GM12891 (cell line): ENCODE measurements at regions not wholly inside any gene's neighbourhood (a gene's known extent, or its start where the extent isn't known, plus 50 kb on each side); places are given as distances from the start of the nearest gene placed in this dataset.
"Not testable (repeated sequence)": the region's sequence is repeated elsewhere in the genome, so short reads cannot be mapped to it uniquely, and the experiment has no call there.

Experiments
- DNase-seq: peaks from one replicate; pipeline ENCODE4 v3.0.0; 2011; ENCODE audit warnings: low spot score; ENCODE audit not compliant: insufficient read length
- FAIRE-seq: peaks from 2 replicates; lab custom pipeline; 2011; peaks lifted over from hg19 to GRCh38; lab: Jason Lieb, UNC

DNA sequence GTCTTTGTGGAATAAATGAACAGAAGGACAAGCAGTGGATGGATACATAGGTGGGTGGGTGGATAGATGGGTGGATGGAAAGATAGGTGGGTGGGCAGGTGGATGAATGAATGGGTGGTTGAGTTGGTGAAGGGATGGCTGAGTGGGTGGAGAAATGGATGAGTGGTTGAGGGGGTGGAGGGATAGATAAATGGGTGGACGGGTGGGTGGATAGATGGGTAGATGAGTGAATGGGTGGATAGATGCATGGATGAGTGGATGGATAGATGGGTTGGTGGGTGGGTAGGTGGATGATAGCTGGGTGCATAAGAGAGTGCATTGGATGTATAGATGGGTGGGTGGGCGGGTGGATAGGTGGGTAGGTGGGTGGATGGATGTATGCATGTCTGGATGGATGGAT is 63.5 kb downstream of the UNC93B1 start:
- FAIRE-seq: not testable (repeated sequence)

DNA sequence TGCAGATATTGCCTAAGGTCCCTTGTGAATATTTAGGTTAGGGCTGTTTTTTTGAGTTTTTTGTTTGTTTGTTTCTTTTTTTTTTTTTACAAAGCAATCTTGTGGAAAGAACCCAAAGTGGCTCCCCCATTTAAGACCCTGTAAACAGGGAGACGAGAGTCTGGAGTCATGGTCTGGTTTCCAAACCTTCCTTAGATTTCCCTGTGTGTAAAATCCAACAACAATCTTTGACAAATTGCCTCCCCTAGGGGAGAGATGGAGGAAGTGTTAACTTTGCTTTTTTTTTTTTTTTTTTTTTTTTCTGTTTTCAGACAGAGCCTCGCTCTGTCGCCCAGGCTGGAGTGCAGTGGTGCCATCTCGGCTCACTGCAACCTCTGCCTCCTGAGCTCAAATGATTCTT is 64.9 kb downstream of the UNC93B1 start:
- FAIRE-seq, DNase-seq: not testable (repeated sequence)

More for the DNA sequence above, 63.5 kb downstream of the UNC93B1 start:
- DNase-seq: not testable (repeated sequence)

- not testable (repeated sequence) for DNase-seq
Measured at GRCh38 chr11:67938371-67938770, 65.5 kb downstream of the UNC93B1 start.

GRCh38 chr11:67923565-67923964 is 80.3 kb downstream of the UNC93B1 start:
- not testable (repeated sequence) for FAIRE-seq, DNase-seq

More at GRCh38 chr11:67938371-67938770, 65.5 kb downstream of the UNC93B1 start:
- FAIRE-seq: not testable (repeated sequence)

DNA sequence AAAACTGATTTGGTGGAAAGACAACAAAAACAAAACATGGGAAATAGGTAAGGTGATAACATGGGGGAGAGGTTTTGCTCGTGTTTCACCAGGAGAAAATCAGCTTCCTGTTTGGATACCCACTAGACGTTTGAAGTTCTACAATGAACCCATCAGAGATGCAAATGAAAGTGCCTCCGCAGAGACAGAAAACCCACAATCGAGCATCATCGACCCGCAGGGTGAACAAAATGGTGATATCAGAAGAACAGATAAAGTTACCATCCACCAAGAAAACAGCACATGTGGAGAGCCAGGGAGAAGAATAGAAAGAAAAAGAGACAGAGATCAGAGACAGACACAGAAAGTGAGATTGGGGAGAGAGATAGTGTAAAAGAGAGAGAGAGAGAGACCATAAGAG is 83.4 kb downstream of the UNC93B1 start:
- not testable (repeated sequence) for DNase-seq, FAIRE-seq

DNA sequence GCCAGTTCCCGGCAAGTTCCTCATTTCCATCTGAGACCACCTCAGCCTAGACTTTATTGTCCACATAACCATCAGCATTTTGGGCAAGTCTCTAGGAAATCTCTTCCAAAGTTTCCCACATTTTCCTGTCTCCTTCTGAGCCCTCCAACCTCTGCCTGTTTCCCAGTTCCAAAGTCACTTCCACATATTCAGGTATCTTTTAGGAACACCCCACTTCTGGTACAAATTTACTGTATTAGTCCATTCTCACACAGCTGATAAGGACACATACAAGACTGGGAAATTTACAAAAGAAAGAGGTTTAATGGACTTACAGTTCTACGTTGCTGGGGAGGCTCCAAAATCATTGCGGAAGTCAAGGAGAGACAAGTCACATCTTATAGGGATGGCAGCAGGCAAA is 91.7 kb downstream of the UNC93B1 start:
- not testable (repeated sequence) for FAIRE-seq, DNase-seq

GRCh38 chr11:67911211-67911610 is 92.7 kb downstream of the UNC93B1 start:
- FAIRE-seq: not testable (repeated sequence)

DNA sequence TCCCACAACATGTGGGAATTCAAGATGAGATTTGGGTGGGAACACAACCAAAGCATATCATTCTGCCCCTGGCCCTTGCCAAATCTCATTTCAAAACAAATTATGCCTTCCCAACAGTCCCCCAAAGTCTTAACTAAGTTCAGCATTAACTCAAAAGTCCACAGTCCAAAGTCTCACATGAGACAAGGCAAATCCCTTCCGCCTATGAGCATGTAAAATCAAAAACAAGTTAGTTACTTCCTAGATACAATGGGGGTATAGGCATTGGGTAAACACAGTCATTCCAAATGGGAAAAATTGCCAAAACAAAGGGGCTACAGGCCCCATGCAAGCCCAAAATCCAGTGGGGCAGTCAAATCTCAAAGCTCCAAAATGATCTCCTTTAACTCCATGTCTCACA is 93.1 kb downstream of the UNC93B1 start:
- not testable (repeated sequence) for FAIRE-seq, DNase-seq

More at GRCh38 chr11:67911211-67911610, 92.7 kb downstream of the UNC93B1 start:
- DNase-seq: not testable (repeated sequence)

GRCh38 chr11:67906969-67907368 is 96.9 kb downstream of the UNC93B1 start:
- not testable (repeated sequence) for FAIRE-seq

DNA sequence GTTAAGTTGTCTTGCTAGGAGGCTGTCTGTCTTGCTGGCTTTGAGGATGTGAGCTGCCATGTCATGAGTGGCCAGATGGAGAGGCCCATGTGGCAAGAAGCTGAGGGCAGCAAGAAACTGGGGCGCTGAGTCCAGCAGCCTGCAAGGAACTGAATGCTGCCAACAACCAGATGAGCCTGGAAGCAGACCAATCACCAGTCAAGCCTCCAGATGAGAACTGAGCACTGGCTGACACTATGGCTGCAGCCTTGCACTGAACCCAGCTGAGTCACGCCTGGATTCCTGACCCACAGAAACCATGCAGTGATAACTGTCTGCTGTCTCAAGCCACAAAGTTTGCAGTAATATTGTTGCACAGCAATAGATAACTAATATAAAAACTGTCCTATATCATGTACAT is 104.4 kb downstream of the UNC93B1 start:
- not testable (repeated sequence) for FAIRE-seq, DNase-seq

More at GRCh38 chr11:67906969-67907368, 96.9 kb downstream of the UNC93B1 start:
- not testable (repeated sequence) for DNase-seq

DNA sequence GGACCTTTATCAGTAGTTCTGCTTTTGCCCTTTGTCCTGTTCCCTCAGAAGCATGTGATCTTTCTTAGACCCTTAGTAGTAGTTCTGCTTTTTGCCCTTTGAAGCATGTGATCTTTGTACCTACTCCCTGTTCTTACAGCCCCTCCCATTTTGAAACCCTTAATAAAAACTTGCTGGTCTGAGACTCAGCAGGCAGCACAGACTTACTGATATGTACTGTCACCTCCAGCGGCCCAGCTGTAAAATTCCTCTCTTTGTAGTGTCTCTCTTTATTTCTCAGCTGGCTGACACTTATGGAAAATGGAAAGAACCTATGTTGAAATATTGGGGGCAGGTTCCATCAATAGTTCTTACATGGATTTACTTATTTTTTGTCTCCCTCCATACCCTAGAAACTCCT is 110.4 kb downstream of the UNC93B1 start:
- FAIRE-seq, DNase-seq: not testable (repeated sequence)

- not testable (repeated sequence) for FAIRE-seq, DNase-seq
Measured at GRCh38 chr11:67889646-67890045, 114.3 kb downstream of the UNC93B1 start.

GRCh38 chr11:67888056-67888455 is 115.8 kb downstream of the UNC93B1 start:
- DNase-seq, FAIRE-seq: not testable (repeated sequence)

DNA sequence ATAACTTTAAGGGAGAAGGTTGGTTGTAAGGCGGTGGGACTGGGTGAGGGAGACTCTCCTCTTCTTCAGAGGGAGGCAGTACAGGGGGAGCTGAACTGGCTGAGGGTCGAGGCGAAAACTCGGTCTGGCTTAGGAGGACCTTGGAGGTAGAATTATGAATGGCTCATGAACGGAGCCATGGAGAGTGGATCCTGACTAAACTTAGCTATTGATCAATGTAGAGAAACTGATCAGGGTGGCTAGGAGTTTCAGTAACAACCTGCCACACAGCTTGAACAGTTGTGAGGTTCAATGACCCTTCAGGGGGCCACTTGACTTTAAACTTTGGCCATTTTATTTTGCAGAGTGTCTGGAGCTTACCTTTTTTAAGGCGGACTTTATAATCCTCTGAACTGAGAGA is 117.2 kb downstream of the UNC93B1 start:
- not testable (repeated sequence) for DNase-seq, FAIRE-seq

DNA sequence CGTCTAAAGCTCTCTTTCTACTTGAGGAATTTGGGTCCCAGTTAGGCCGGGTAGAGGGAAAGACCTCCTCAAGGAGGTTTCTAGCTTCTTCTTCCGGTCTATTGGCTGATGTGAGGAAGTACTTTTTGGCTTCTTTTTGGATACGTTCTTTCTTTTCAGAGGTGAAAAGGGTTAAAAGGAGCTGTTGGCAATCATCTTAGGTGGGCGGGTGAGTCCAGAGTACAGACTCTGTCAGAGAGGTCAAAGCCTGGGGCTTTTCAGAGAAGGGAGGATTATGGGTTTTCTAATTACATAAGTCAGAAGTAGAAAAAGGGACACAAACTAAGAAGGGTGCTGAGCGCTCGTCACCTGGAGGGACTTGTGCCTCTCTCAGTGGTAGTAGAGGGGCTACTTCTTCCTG is 117.7 kb downstream of the UNC93B1 start:
- FAIRE-seq, DNase-seq: not testable (repeated sequence)

DNA sequence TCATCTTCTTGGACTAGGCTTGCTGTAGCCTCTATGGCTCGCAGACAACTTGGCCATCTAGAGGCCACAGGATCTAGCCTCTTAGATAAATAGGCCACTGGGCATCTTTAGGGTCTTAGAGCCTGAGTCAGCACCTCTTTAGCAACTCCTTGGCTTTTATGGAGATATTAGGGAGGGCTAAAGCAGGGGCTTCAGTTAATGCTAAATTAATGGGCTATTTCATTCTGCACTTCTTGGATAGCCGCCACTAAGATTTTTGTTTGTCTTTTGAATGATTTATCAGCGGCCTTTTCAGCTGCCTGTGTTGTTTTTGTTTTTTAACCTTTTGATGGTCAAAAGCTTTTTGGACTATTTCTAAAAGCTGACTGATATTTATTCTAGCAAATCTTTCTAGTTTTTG is 118.3 kb downstream of the UNC93B1 start:
- FAIRE-seq, DNase-seq: not testable (repeated sequence)

DNA sequence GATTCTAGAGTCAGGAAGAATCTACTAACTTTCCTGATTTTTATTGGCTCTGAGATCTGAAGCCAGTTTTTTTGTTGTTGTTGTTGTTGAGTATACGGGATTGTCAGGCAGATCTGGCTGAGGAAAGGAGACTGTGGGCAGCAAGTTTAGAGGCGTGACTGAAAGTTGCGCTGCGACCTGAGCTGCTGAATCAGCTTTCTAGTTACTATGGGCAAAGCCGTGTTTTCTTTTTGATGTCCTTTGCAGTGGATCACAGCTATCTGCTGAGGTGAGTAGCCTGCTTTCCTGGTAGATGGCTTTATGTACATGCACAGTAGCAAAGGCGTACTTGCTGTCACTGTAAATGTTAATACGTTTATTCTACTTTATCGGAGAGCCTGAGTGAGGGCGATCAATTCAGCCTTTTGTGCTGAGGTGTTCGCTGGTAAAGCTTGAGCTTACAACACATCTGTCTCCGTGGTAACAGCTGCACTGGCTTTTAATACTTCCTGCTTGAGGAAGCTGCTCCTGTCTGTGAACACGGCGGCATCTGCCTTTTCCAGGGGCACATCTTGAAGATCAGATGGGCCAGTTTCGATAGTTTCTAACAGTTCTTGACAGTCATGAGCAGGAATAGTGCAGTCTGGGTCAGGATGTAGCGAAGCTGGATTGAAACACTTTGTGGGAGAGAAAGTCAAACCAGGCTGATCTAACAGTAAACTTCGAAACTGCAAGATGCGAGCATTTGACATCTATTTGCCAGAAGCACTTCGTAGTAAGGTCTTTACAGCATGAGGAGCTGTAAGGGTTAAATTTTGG is 118.9 kb downstream of the UNC93B1 start:
- FAIRE-seq, DNase-seq: not testable (repeated sequence)

DNA sequence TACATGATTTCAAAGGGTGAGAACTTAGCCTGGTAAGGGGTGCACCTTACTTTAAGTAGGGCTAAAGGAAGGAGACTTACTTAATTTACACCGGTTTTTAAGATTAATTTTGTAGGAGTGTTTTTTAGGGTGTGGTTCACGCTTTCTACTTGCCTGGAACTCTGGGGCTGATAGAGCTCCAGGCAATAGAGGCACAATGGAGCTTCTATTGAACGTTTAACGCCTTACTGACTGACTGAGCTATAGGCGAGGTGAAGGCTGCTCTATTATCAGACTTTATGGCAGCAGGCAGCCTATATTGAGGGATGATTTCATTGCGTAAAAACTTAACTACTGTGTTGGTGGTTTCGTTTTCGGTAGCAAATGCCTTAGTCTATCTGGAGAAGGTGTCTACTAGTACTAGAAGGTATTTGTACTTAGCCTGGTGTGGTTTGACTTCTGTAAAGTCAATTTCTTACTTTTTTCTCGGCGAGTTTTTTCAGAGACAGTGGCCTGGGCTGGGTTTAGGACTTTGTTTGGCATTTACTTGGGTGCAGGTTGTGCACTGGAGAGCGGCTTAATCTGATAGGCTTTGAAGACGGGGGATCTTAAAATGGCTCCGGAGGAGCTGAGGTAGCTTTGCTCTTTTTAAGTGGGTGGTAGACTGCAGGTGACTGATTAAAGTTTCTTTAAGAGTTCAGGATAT is 119.7 kb downstream of the UNC93B1 start:
- FAIRE-seq, DNase-seq: not testable (repeated sequence)

DNA sequence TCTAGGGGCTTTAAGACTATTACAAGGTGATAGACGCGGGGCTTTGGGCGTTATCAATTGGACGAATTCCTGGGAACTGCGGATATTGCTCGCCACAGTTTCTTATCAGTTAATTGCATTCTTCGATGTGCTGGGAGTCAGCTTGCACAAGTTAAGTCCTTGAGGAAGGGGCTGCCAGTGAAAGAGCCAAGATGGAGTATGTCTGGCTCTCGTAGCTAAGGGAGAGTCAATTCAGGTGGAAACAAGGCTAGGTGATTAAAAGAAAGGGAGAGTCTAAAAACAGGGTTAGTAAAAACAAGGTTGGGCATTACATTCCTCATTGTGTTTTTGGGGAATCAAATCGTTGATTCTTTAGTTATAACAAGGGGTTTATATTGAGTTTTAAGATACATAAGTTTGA is 121.6 kb downstream of the UNC93B1 start:
- DNase-seq, FAIRE-seq: not testable (repeated sequence)

DNA sequence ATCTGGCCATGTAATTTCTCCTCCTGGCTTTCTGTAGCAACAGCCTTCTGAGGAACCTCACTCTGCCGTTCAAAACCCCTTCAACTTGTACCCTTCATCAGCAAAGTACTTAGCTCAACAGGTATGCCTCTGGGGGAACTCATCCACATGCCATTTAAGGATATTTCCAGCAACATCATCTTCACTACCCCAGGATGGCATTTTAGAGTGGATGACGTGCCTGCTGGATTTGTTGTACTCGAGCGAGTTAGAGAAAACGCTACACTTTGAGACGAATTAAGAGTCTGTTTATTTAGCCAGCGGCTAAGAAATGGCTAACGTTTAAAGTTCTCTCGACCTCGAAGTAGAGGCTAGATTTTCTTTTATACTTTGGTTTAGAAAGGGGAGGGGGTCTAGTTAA is 122.1 kb downstream of the UNC93B1 start:
- not testable (repeated sequence) for DNase-seq, FAIRE-seq
